A549 (cell line): ENCODE measurements at regions not wholly inside any gene's neighbourhood (a gene's known extent, or its start where the extent isn't known, plus 50 kb on each side); places are given as distances from the start of the nearest gene placed in this dataset.
A peak's percentile ranks its signal among the peaks of the same experiment; 100 is the strongest.

Experiments used
- ATAC-seq, 2 experiments: fragments of 200-7000 bp in 1 of 2; fragments of >200 bp in 1 of 2; cut with Nextera tagmentation in 1 of 2; cut with Tn5 transposase in 1 of 2; 3 replicates each; pipeline versions ENCODE4 v1.8.0 to v1.9.1; 2018 to 2020; ENCODE audit warnings: mild to moderate bottlenecking in 1 of 2, moderate library complexity in 1 of 2
- CTCF ChIA-PET: fragments of 300-600 bp; sonication (Branson Sonifier 250); formaldehyde crosslinking; extraction: SDS; loops from one replicate; lab custom pipeline; 2021; ENCODE audit warnings: antibody characterized with exemption, inconsistent platforms; lab: Yijun Ruan, JAX
- POLR2A ChIA-PET: fragments of 350-600 bp; formaldehyde crosslinking; extraction: SDS; loops from one replicate; lab custom pipeline; 2021; ENCODE audit warnings: antibody characterized with exemption, inconsistent platforms; lab: Yijun Ruan, JAX
- DNase-seq, 2 experiments: peaks; one replicate each; pipeline versions ENCODE4 v3.0.0 to v3.0.0-alpha.2; 2011 to 2016; ENCODE audit warnings: low read depth in 1 of 2, low spot score in 1 of 2
- FAIRE-seq: peaks from 2 replicates; lab custom pipeline; 2011; peaks lifted over from hg19 to GRCh38; lab: Jason Lieb, UNC
- H3K27ac ChIP-seq, 2 experiments: fragments of >200 bp; sonication (Bioruptor Twin); formaldehyde crosslinking; 3 replicates each; pipeline ENCODE4 v1.5.1; 2016 to 2017
- H3K4me1 ChIP-seq: fragments of >200 bp; sonication (Bioruptor Twin); formaldehyde crosslinking; 3 replicates; pipeline ENCODE4 v1.6.1; 2016
- H3K4me2 ChIP-seq: fragments of >200 bp; sonication (Bioruptor Twin); formaldehyde crosslinking; 3 replicates; pipeline ENCODE4 v1.6.1; 2016
- H3K4me3 ChIP-seq: fragments of >200 bp; sonication (Bioruptor Twin); formaldehyde crosslinking; 3 replicates; pipeline ENCODE4 v1.5.1; 2016
- H3K9me3 ChIP-seq: fragments of >200 bp; sonication (Bioruptor Twin); formaldehyde crosslinking; 3 replicates; pipeline ENCODE4 v1.6.1; 2016
- BHLHE40 ChIP-seq: IDR thresholded peaks from 2 replicates; pipeline ENCODE4 v1.6.1; 2012; ENCODE audit warnings: low read depth, low read length, inconsistent platforms
- CEBPB ChIP-seq, 2 experiments: fragments of >200 bp in 1 of 2; sonication (Bioruptor Twin) in 1 of 2; formaldehyde crosslinking in 1 of 2; IDR thresholded peaks; 2 replicates each; pipeline ENCODE4 v1.6.1; 2012 to 2016
- CHD2 ChIP-seq: fragments of 150-350 bp; IDR thresholded peaks from 2 replicates; pipeline ENCODE4 v1.6.1; 2014; ENCODE audit warnings: low read length; ENCODE audit not compliant: partially characterized antibody
- CHD4 ChIP-seq: fragments of 200-600 bp; sonication (generic); IDR thresholded peaks from 2 replicates; pipeline ENCODE4 v1.6.1; 2016; ENCODE audit warnings: antibody characterized with exemption, mild to moderate bottlenecking, borderline replicate concordance
- EHMT2 ChIP-seq: fragments of 200-600 bp; sonication (generic); IDR thresholded peaks from 2 replicates; pipeline ENCODE4 v1.6.1; 2016; ENCODE audit warnings: antibody characterized with exemption, low read depth, mild to moderate bottlenecking, moderate library complexity
- GATA3 ChIP-seq: IDR thresholded peaks from 2 replicates; pipeline ENCODE4 v1.6.1; 2012; ENCODE audit warnings: borderline replicate concordance
- MAZ ChIP-seq: fragments of 150-350 bp; IDR thresholded peaks from 2 replicates; pipeline ENCODE4 v1.6.1; 2014; ENCODE audit warnings: antibody characterized with exemption, low read depth, low read length, borderline replicate concordance
- MYC ChIP-seq: IDR thresholded peaks from 2 replicates; pipeline ENCODE4 v1.6.1; 2012; ENCODE audit warnings: mild to moderate bottlenecking, inconsistent platforms, low read length, improper control_type of control experiment, borderline replicate concordance
- NR3C1 ChIP-seq: fragments of >200 bp; sonication (Bioruptor Twin); formaldehyde crosslinking; IDR thresholded peaks from 3 replicates; pipeline ENCODE4 v1.6.1; 2017
- PHF8 ChIP-seq: fragments of 200-600 bp; sonication (generic); IDR thresholded peaks from 2 replicates; pipeline ENCODE4 v1.6.1; 2016; ENCODE audit warnings: low read depth, mild to moderate bottlenecking, antibody characterized with exemption, moderate library complexity, borderline replicate concordance
- RCOR1 ChIP-seq: fragments of 150-350 bp; IDR thresholded peaks from 2 replicates; pipeline ENCODE4 v1.6.1; 2014; ENCODE audit warnings: antibody characterized with exemption, low read length, low read depth
- REST ChIP-seq: fragments of 200-600 bp; sonication (generic); IDR thresholded peaks from 2 replicates; pipeline ENCODE4 v1.6.1; 2016; ENCODE audit warnings: antibody characterized with exemption, mild to moderate bottlenecking, moderate library complexity
- RNF2 ChIP-seq: fragments of 200-600 bp; sonication (generic); IDR thresholded peaks from 2 replicates; pipeline ENCODE4 v1.6.1; 2016; ENCODE audit warnings: low read depth, mild to moderate bottlenecking, antibody characterized with exemption, moderate library complexity, borderline replicate concordance
- TP53 ChIP-seq: fragments of 250-450 bp; sonication (Bioruptor Pico); IDR thresholded peaks from 2 replicates; pipeline ENCODE4 v1.5.0; 2021; ENCODE audit warnings: mild to moderate bottlenecking, moderate library complexity
- ZNF302 ChIP-seq: fragments of 250-450 bp; sonication (Bioruptor Pico); IDR thresholded peaks from 2 replicates; pipeline ENCODE4 v1.9.0; 2021; ENCODE audit warnings: inconsistent platforms, mild to moderate bottlenecking, moderate library complexity
- WGBS: methylation state at CpG from one replicate; pipeline ENCODE4 v1.1.6; 2017; ENCODE audit errors: missing lambda C conversion rate; 5-methylcytosine and 5-hydroxymethylcytosine counted together

DNA sequence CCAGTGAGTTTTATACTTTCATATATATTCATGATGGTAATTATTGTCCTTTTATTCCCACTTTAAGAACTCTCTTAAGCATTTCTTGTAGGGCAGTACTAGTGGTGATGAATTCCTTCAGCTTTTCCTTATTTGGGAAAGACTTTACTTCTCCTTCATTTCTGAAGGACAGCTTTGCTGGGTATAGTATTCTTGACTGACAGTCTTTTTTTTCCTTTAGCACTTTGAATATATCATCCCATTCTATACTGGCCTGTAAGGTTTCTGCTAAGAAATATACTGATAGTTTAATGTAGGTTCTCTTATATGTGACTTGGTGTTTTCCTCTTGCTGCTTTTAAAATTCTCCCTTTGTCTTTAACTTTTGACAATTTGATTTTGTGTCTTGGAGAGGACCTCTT is 109.0 kb upstream of the FSTL4 start:
- no peak for FAIRE-seq
- 0 out of 3 replicates have a peak, but pooled peaks cover 2% of the 10 kb centered on the region for H3K4me1 ChIP-seq
- no peak overlapping the region for H3K27ac ChIP-seq
- H3K4me3 ChIP-seq = no peak overlapping the region
- TF ChIP-seq GATA3 (no peak), BHLHE40 (no peak)
- POLR2A ChIA-PET = no interaction called here
- H3K4me2 ChIP-seq = no peak overlapping the region
- DNase-seq = no peak
- ATAC-seq = no peak
- CTCF ChIA-PET = no interaction called here
- H3K9me3 ChIP-seq = peaks cover 13% of the 10 kb centered on the region; the same call in 2 of the 3 replicates

DNA sequence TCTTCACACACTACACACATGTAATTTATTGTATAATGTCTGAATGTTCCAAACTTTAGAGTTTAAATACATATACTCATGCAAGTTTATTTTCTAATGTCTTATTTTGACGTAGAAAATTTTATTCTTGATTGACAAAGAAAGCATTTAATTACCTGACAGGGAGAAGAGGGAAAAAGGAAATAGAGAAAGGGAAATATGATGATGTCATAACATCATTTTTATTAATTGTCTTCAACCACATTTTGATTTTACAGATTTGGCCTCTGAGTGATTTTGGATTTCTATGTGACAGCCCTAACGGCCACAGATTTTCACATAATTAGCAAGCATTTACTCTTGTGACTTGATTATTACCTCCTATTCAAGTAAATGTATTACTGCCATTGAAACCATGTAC is 106.1 kb upstream of the FSTL4 start:
- WGBS = 70% methylated on average over 2 of the region's 2 CpGs
- CTCF ChIA-PET = interaction anchor here (1.6 to 2.9 kb wide), 2 partner anchors 10 to 12 kb away, joined by 4 to 6 read pairs; no protein-coding TSS in a partner anchor
- FAIRE-seq (no peak), ATAC-seq (no peak), DNase-seq (no peak)
- no peak overlapping the region for H3K27ac ChIP-seq
- no peak overlapping the region for H3K4me3 ChIP-seq
- H3K4me1 ChIP-seq = 0 out of 3 replicates have a peak, but pooled peaks cover 2% of the 10 kb centered on the region
- H3K4me2 ChIP-seq = no peak overlapping the region
- peaks cover 13% of the 10 kb centered on the region; the same call in 2 of the 3 replicates for H3K9me3 ChIP-seq
- TF ChIP-seq RCOR1 (no peak), CHD2 (no peak), CEBPB (IDR thresholded peaks at IDR 0.05) (no peak)
- TF ChIP-seq, all 56 proteins: peak for 0
- POLR2A ChIA-PET = no interaction called here

- ATAC-seq (no peak), DNase-seq (no peak), FAIRE-seq (no peak)
- H3K27ac ChIP-seq = no peak overlapping the region
- ChIA-PET CTCF (interaction anchor here (1.0 to 1.3 kb wide), 2 partner anchors 10 to 37 kb away, joined by 3 read pairs; no protein-coding TSS in a partner anchor), POLR2A (no interaction called here)
- H3K4me3 ChIP-seq = no peak overlapping the region
- H3K4me1 ChIP-seq = 0 out of 3 replicates have a peak, but pooled peaks cover 2% of the 10 kb centered on the region
- H3K4me2 ChIP-seq = no peak overlapping the region
- WGBS = 37% methylated on average over 4 of the region's 4 CpGs
- peaks cover 8% of the 10 kb centered on the region for H3K9me3 ChIP-seq
- TF ChIP-seq TP53 (CRISPR knock-in tag) = no peak
- TF ChIP-seq GATA3 = no peak
- no peak for TF ChIP-seq REST
- no peak for TF ChIP-seq RNF2
- TF ChIP-seq PHF8 = no peak
- TF ChIP-seq ZNF302 (CRISPR knock-in tag) = no peak
- no peak for TF ChIP-seq CHD4
Observed at GRCh38 chr5:133716532-133717183, 104.3 kb upstream of the FSTL4 start.

DNA sequence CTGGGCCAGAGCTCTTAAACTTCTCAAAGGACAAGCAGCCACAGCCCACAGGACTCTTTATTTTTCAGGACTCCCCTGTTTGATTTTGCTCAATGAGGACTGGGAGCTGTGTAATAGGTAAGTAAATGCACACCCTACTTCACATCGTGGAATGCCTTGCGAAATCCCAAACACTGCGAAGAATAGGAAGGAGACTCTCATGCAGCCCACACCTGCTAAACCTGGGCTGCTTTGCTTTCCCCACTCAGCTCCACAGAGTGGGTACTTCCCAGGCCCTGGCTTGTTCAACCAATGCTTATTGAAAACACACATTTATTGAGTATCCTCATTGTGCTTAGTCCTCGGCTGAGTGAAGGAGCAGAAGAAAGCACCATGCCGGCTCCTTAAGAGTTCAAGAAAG is 103.3 kb upstream of the FSTL4 start:
- 81% methylated on average over 5 of the region's 5 CpGs for WGBS
- Histone ChIP-seq H3K9me3 (no peaks in the 10 kb centered on the region; the same call in 2 of the 3 replicates), H3K4me2 (no peak overlapping the region)
- TF ChIP-seq EHMT2 (no peak), PHF8 (no peak), MYC (no peak), CEBPB (IDR thresholded peaks at IDR 0.05) (0 out of 4 replicates have a peak, but pooled peaks of 1 of the 2 experiments have one; percentile 12), NR3C1 (no peak), TP53 (CRISPR knock-in tag) (no peak), BHLHE40 (no peak), MAZ (no peak)
- TF ChIP-seq, all 56 proteins: peak for 1
- ChIA-PET CTCF (interaction anchor here (1.3 kb wide), 2 partner anchors 39 to 291 kb away, joined by 3 read pairs; no protein-coding TSS in a partner anchor), POLR2A (no interaction called here)
- Histone ChIP-seq H3K4me1 (0 out of 3 replicates have a peak, but pooled peaks cover 2% of the 10 kb centered on the region), H3K4me3 (no peak overlapping the region), H3K27ac (no peak overlapping the region)
- no peak for DNase-seq
- FAIRE-seq = no peak
- ATAC-seq = no peak
